HepG2 (cell line): ENCODE measurements at regions not wholly inside any gene's neighbourhood (a gene's known extent, or its start where the extent isn't known, plus 50 kb on each side); places are given as distances from the start of the nearest gene placed in this dataset.

Source experiments
- ATAC-seq: fragments of 200-7000 bp; cut with Tn5 transposase; 3 replicates; pipeline ENCODE4 v1.9.1; 2020; ENCODE audit warnings: mild to moderate bottlenecking, moderate library complexity
- BruUV-seq: library from RNA; stranded (reverse); fragments of 400-500 nt; replicated peaks from 2 replicates; lab custom pipeline; 2021; lab: Mats Ljungman, UMichigan
- CTCF ChIA-PET: fragments of 300-600 bp; formaldehyde crosslinking; extraction: SDS; loops from one replicate; lab custom pipeline; 2021; ENCODE audit warnings: low total read pairs, inconsistent platforms, low intra/inter-chr PET ratio; lab: Yijun Ruan, JAX
- POLR2A ChIA-PET: fragments of 350-600 bp; sonication (Branson Sonifier 250); formaldehyde crosslinking; loops from one replicate; lab custom pipeline; 2020; ENCODE audit warnings: antibody characterized with exemption, inconsistent platforms; lab: Yijun Ruan, JAX
- DNase-seq: peaks from one replicate; pipeline ENCODE4 v3.0.0-alpha.2; 2015; ENCODE audit warnings: low spot score
- FAIRE-seq: peaks from 3 replicates; lab custom pipeline; 2011; peaks lifted over from hg19 to GRCh38; lab: Jason Lieb, UNC
- H2AFZ ChIP-seq: one replicate; pipeline ENCODE4 v1.6.1; 2011; ENCODE audit warnings: low read length, inconsistent platforms
- H3K27ac ChIP-seq: fragments of 300-600 bp; 3 replicates; pipeline ENCODE4 v1.8.0; 2011; ENCODE audit warnings: mixed run types, mild to moderate bottlenecking, mixed read lengths, low read length, inconsistent platforms; ENCODE audit not compliant: insufficient read depth; ENCODE audit errors: extremely low read length
- H3K27me3 ChIP-seq, 2 experiments: fragments of 200-600 bp in 1 of 2; 2 replicates in 1 of 2; 3 replicates in 1 of 2; pipeline versions ENCODE4 v1.6.0 to v1.8.0; 2011; ENCODE audit warnings: low read length in 2 of 2, mild to moderate bottlenecking in 2 of 2, moderate library complexity in 2 of 2, inconsistent platforms in 1 of 2; ENCODE audit not compliant: insufficient read depth in 2 of 2, control insufficient read depth in 1 of 2
- H3K36me3 ChIP-seq, 2 experiments: fragments of 200-600 bp in 1 of 2; replicated peaks in 1 of 2; 2 replicates in 1 of 2; 3 replicates in 1 of 2; pipeline versions ENCODE4 v1.5.1 to v1.8.0; 2011; ENCODE audit warnings: low read length in 2 of 2, inconsistent platforms in 1 of 2; ENCODE audit not compliant: insufficient read depth in 2 of 2, control insufficient read depth in 1 of 2
- H3K4me1 ChIP-seq: 2 replicates; pipeline ENCODE4 v1.5.1; 2012; ENCODE audit warnings: low read length, inconsistent platforms; ENCODE audit not compliant: insufficient read depth
- H3K4me2 ChIP-seq: 2 replicates; pipeline ENCODE4 v1.6.0; 2011; ENCODE audit warnings: low read depth, low read length, inconsistent platforms
- H3K4me3 ChIP-seq, 3 experiments: fragments of 200-600 bp in 1 of 3; sonication (generic), shearing (Covaris generic) in 1 of 3; replicated peaks in 1 of 3; 2 replicates each; pipeline ENCODE4 v1.5.1; 2011 to 2016; ENCODE audit warnings: low read length in 3 of 3, inconsistent platforms in 2 of 3, low read depth in 2 of 3, mild to moderate bottlenecking in 2 of 3, control low read depth in 1 of 3, mixed read lengths in 1 of 3; ENCODE audit not compliant: insufficient read depth in 1 of 3
- H3K79me2 ChIP-seq: one replicate; pipeline ENCODE4 v1.6.1; 2011; ENCODE audit warnings: low read length, inconsistent platforms; ENCODE audit not compliant: insufficient read depth
- H3K9ac ChIP-seq: 2 replicates; pipeline ENCODE4 v1.6.0; 2011; ENCODE audit warnings: mild to moderate bottlenecking, low read depth, low read length, inconsistent platforms; ENCODE audit not compliant: insufficient read depth
- H3K9me3 ChIP-seq: 2 replicates; pipeline ENCODE4 v1.5.1; 2012; ENCODE audit warnings: mild to moderate bottlenecking, low read length
- H4K20me1 ChIP-seq: 2 replicates; pipeline ENCODE4 v1.6.0; 2011; ENCODE audit warnings: inconsistent platforms, mild to moderate bottlenecking, low read length, moderate library complexity; ENCODE audit not compliant: insufficient read depth
- CCAR2 ChIP-seq: fragments of 200-400 bp; formaldehyde crosslinking; optimal IDR thresholded peaks from 2 replicates; pipeline ENCODE3; 2018; ENCODE audit warnings: low read depth, mild to moderate bottlenecking, low read length, moderate library complexity
- CHCHD3 ChIP-seq: sonication (generic); formaldehyde crosslinking; IDR thresholded peaks from 2 replicates; pipeline ENCODE4 v1.8.0; 2022; ENCODE audit warnings: mild to moderate bottlenecking, missing genetic modification reagents, moderate library complexity
- FOXA1 ChIP-seq, 2 experiments: fragments of 450-650 bp in 1 of 2; sonication (generic) in 1 of 2; formaldehyde crosslinking in 1 of 2; IDR thresholded peaks; 2 replicates each; pipeline versions ENCODE4 v1.4.0 to v1.6.1; 2016 to 2020; ENCODE audit warnings: missing genetic modification reagents in 1 of 2
- HNF4G ChIP-seq, 2 experiments: sonication (generic) in 1 of 2; formaldehyde crosslinking in 1 of 2; IDR thresholded peaks; 2 replicates each; pipeline versions ENCODE4 v1.4.0 to v1.6.1; 2011 to 2020; ENCODE audit warnings: borderline replicate concordance in 2 of 2, low read depth in 2 of 2, mild to moderate bottlenecking in 2 of 2, low read length in 1 of 2, missing genetic modification reagents in 1 of 2, moderate library complexity in 1 of 2
- ISX ChIP-seq: sonication (generic); formaldehyde crosslinking; conservative IDR thresholded peaks from 2 replicates; pipeline ENCODE4 v1.5.0; 2020; ENCODE audit warnings: missing genetic modification reagents
- SMYD3 ChIP-seq: sonication (generic); formaldehyde crosslinking; IDR thresholded peaks from 2 replicates; pipeline ENCODE4 v1.8.1; 2023; ENCODE audit warnings: mild to moderate bottlenecking, missing genetic modification reagents
- THAP11 ChIP-seq: IDR thresholded peaks from 2 replicates; pipeline ENCODE4 v1.6.1; 2016; ENCODE audit warnings: missing biosample characterization, missing genetic modification reagents
- ZNF343 ChIP-seq: sonication (generic); formaldehyde crosslinking; IDR thresholded peaks from 2 replicates; pipeline ENCODE4 v1.4.0; 2020; ENCODE audit warnings: mild to moderate bottlenecking, missing genetic modification reagents
- ZNF552 ChIP-seq: sonication (generic); formaldehyde crosslinking; IDR thresholded peaks from 2 replicates; pipeline ENCODE4 v1.9.0; 2022; ENCODE audit warnings: missing genetic modification reagents, mild to moderate bottlenecking, borderline replicate concordance
- ZNF563 ChIP-seq: sonication (generic); formaldehyde crosslinking; IDR thresholded peaks from 2 replicates; pipeline ENCODE4 v1.8.0; 2022; ENCODE audit warnings: mild to moderate bottlenecking, moderate library complexity, missing genetic modification reagents
- ZNF660 ChIP-seq: sonication (generic); formaldehyde crosslinking; IDR thresholded peaks from 2 replicates; pipeline ENCODE4 v1.5.1; 2020; ENCODE audit warnings: mild to moderate bottlenecking, low read depth, missing genetic modification reagents, borderline replicate concordance
- WGBS: methylation state at CpG from one replicate; pipeline ENCODE4 v1.1.6; 2017; ENCODE audit warnings: low lambda C conversion rate; 5-methylcytosine and 5-hydroxymethylcytosine counted together
- in situ Hi-C: cut with HindIII; loops from 2 replicates; pipeline ENCODE4 v1.10.0; 2017; ENCODE audit warnings: low pct_unique_long_range_greater_than_20kb; ENCODE audit not compliant: extremely low pct_ligation_motif_present
- intact Hi-C: fragments of 100-400 bp; cut with micrococcal nuclease; formaldehyde crosslinking; loops from one replicate; pipeline ENCODE4 v1.10.0; 2022; ENCODE audit not compliant: unreplicated experiment
- TF ChIP-seq, protein P1 (sequence below), 2 experiments: sonication (generic) in 1 of 2; formaldehyde crosslinking in 1 of 2; IDR thresholded peaks; 2 replicates each; pipeline versions ENCODE4 v1.6.1 to v1.9.0; 2014 to 2022; ENCODE audit warnings: antibody characterized with exemption in 1 of 2, borderline replicate concordance in 1 of 2, inconsistent platforms in 1 of 2, low read depth in 1 of 2, missing genetic modification reagents in 1 of 2
- TF ChIP-seq, protein P2 (sequence below): sonication (generic); formaldehyde crosslinking; IDR thresholded peaks from 2 replicates; pipeline ENCODE4 v1.4.0; 2020; ENCODE audit warnings: missing genetic modification reagents
- TF ChIP-seq, protein P3 (sequence below): IDR thresholded peaks from 2 replicates; pipeline ENCODE4 v1.6.1; 2016; ENCODE audit warnings: missing genetic modification reagents, missing compliant biosample characterization
- TF ChIP-seq, protein P4 (sequence below): sonication (generic); formaldehyde crosslinking; IDR thresholded peaks from 2 replicates; pipeline ENCODE4 v1.8.1; 2023; ENCODE audit warnings: missing genetic modification reagents, mild to moderate bottlenecking, borderline replicate concordance

DNA sequence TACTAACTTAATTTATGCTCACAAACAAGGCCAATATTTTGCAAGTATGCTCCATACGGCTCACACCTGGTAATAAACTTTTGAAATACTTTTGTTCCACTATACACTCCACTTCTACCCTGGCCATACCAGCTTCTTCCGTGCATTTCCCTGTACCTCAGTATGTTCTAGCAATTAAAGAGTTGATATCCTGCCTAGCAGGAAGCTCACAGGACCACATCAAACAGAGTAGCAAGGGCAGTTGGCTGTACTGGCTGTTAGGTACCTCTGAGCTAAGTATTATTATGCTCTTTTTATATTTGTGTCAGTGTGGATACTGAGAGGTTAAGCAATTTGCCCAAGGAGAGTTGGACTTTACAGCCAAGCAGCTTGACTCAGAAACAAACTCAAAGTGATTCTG lies 257.7 kb downstream of the SLITRK6 start:
- H4K20me1 ChIP-seq, result no peaks in the 10 kb centered on the region
- ChIA-PET POLR2A (no interaction called here), CTCF (no interaction called here)
- H2AFZ ChIP-seq, result no peak overlapping the region
- H3K27me3 ChIP-seq, result no peaks in the 10 kb centered on the region
- WGBS, result 10% methylated on average over 2 of the region's 2 CpGs
- H3K4me2 ChIP-seq, result no peak overlapping the region
- H3K9ac ChIP-seq, result no peak overlapping the region
- H3K27ac ChIP-seq, result no peak overlapping the region
- H3K36me3 ChIP-seq, result no peaks in the 10 kb centered on the region
- H3K79me2 ChIP-seq, result no peaks in the 10 kb centered on the region
- intact Hi-C loops, result no loop called here
- no peak overlapping the region for H3K4me3 ChIP-seq
- ATAC-seq (no peak), DNase-seq (no peak), FAIRE-seq (no peak)
- BruUV-seq, result no TSS peak
- no peaks in the 10 kb centered on the region for H3K4me1 ChIP-seq
- no peaks in the 10 kb centered on the region; the same call in 1 of the 2 replicates for H3K9me3 ChIP-seq
- in situ Hi-C loops, result no loop called here
- TF ChIP-seq ZNF552 (CRISPR knock-in tag) (no peak), CCAR2 (no peak), ZNF660 (CRISPR knock-in tag) (no peak), CHCHD3 (CRISPR knock-in tag) (no peak), THAP11 (no peak), ISX (CRISPR knock-in tag) (no peak), ZNF343 (no peak), HNF4G (IDR thresholded peaks at IDR 0.05; ENCODE audit: borderline replicate concordance, low read depth, low read length) (no peak), HNF4G (CRISPR knock-in tag; IDR thresholded peaks at IDR 0.05; ENCODE audit: borderline replicate concordance, low read depth) (no peak), FOXA1 (IDR thresholded peaks at IDR 0.05) (no peak), FOXA1 (CRISPR knock-in tag; IDR thresholded peaks at IDR 0.05) (no peak), ZNF563 (CRISPR knock-in tag) (no peak), SMYD3 (no peak)
- TF ChIP-seq, protein P1, sequence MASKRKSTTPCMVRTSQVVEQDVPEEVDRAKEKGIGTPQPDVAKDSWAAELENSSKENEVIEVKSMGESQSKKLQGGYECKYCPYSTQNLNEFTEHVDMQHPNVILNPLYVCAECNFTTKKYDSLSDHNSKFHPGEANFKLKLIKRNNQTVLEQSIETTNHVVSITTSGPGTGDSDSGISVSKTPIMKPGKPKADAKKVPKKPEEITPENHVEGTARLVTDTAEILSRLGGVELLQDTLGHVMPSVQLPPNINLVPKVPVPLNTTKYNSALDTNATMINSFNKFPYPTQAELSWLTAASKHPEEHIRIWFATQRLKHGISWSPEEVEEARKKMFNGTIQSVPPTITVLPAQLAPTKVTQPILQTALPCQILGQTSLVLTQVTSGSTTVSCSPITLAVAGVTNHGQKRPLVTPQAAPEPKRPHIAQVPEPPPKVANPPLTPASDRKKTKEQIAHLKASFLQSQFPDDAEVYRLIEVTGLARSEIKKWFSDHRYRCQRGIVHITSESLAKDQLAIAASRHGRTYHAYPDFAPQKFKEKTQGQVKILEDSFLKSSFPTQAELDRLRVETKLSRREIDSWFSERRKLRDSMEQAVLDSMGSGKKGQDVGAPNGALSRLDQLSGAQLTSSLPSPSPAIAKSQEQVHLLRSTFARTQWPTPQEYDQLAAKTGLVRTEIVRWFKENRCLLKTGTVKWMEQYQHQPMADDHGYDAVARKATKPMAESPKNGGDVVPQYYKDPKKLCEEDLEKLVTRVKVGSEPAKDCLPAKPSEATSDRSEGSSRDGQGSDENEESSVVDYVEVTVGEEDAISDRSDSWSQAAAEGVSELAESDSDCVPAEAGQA (IDR thresholded peaks at IDR 0.05; ENCODE audit: low read depth), result no peak
- TF ChIP-seq, protein P1 (CRISPR knock-in tag; IDR thresholded peaks at IDR 0.05; ENCODE audit: borderline replicate concordance), result no peak
- TF ChIP-seq, protein P2, sequence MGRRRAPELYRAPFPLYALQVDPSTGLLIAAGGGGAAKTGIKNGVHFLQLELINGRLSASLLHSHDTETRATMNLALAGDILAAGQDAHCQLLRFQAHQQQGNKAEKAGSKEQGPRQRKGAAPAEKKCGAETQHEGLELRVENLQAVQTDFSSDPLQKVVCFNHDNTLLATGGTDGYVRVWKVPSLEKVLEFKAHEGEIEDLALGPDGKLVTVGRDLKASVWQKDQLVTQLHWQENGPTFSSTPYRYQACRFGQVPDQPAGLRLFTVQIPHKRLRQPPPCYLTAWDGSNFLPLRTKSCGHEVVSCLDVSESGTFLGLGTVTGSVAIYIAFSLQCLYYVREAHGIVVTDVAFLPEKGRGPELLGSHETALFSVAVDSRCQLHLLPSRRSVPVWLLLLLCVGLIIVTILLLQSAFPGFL (CRISPR knock-in tag), result no peak
- TF ChIP-seq, protein P3, sequence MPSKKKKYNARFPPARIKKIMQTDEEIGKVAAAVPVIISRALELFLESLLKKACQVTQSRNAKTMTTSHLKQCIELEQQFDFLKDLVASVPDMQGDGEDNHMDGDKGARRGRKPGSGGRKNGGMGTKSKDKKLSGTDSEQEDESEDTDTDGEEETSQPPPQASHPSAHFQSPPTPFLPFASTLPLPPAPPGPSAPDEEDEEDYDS (CRISPR knock-in tag), result no peak
- TF ChIP-seq, protein P4, sequence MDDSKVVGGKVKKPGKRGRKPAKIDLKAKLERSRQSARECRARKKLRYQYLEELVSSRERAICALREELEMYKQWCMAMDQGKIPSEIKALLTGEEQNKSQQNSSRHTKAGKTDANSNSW, result no peak
